IMR-90 (cell line): ENCODE measurements at regions not wholly inside any gene's neighbourhood (a gene's known extent, or its start where the extent isn't known, plus 50 kb on each side); places are given as distances from the start of the nearest gene placed in this dataset.

Experiments used
- ATAC-seq: fragments of 200-7000 bp; cut with Tn5 transposase; 2 replicates; pipeline ENCODE4 v1.9.1; 2020; ENCODE audit warnings: low read depth, mild to moderate bottlenecking, moderate library complexity
- BruUV-seq: library from RNA; stranded (reverse); fragments of 400-500 nt; replicated peaks from 2 replicates; lab custom pipeline; 2021; lab: Mats Ljungman, UMichigan
- CTCF ChIA-PET: fragments of 300-600 bp; formaldehyde crosslinking; extraction: SDS; loops from one replicate; lab custom pipeline; 2021; ENCODE audit warnings: antibody characterized with exemption; lab: Yijun Ruan, JAX
- POLR2A ChIA-PET: fragments of 300-600 bp; sonication (Branson Sonifier 250); formaldehyde crosslinking; loops from one replicate; lab custom pipeline; 2022; ENCODE audit warnings: antibody characterized with exemption; ENCODE audit not compliant: unreplicated experiment; lab: Charles Lee
- DNase-seq: peaks from one replicate; pipeline ENCODE4 v3.0.0; 2013
- H2AFZ ChIP-seq: replicated peaks from 2 replicates; pipeline ENCODE3; 2013; ENCODE audit warnings: low read length, mild to moderate bottlenecking; ENCODE audit not compliant: poor library complexity
- H2AK5ac ChIP-seq: 2 replicates; pipeline ENCODE4 v1.6.1; 2013; ENCODE audit warnings: low read depth, low read length, inconsistent platforms
- H2AK9ac ChIP-seq: replicated peaks from 2 replicates; pipeline ENCODE3; 2013; ENCODE audit warnings: mild to moderate bottlenecking, low read depth, low read length, moderate library complexity; ENCODE audit not compliant: poor library complexity
- H2BK120ac ChIP-seq: 2 replicates; pipeline ENCODE4 v1.6.1; 2013; ENCODE audit warnings: low read depth, low read length, inconsistent platforms
- H2BK15ac ChIP-seq: 3 replicates; pipeline ENCODE4 v1.6.1; 2013; ENCODE audit warnings: low read depth, low read length, inconsistent platforms
- H2BK20ac ChIP-seq: 2 replicates; pipeline ENCODE4 v1.6.1; 2013; ENCODE audit warnings: low read depth, mild to moderate bottlenecking, inconsistent platforms, low read length, moderate library complexity
- H2BK5ac ChIP-seq: 2 replicates; pipeline ENCODE4 v1.6.1; 2013; ENCODE audit warnings: mild to moderate bottlenecking, low read depth, low read length, inconsistent platforms; ENCODE audit not compliant: poor library complexity, severe bottlenecking
- H3K14ac ChIP-seq: replicated peaks from 2 replicates; pipeline ENCODE4 v1.6.1; 2013; ENCODE audit warnings: low read depth, low read length, inconsistent platforms
- H3K18ac ChIP-seq: 2 replicates; pipeline ENCODE4 v1.6.1; 2013; ENCODE audit warnings: low read depth, low read length, control low read depth
- H3K23ac ChIP-seq: 2 replicates; pipeline ENCODE4 v1.6.1; 2013; ENCODE audit warnings: low read depth, low read length, inconsistent platforms
- H3K27ac ChIP-seq: 2 replicates; pipeline ENCODE4 v1.5.1; 2013; ENCODE audit warnings: mild to moderate bottlenecking, control low read depth, low read length; ENCODE audit not compliant: insufficient read depth
- H3K27me3 ChIP-seq: 2 replicates; pipeline ENCODE4 v1.6.1; 2013; ENCODE audit warnings: low read length; ENCODE audit not compliant: control insufficient read depth, insufficient read depth
- H3K36me3 ChIP-seq: 2 replicates; pipeline ENCODE4 v1.6.1; 2013; ENCODE audit warnings: low read length, mixed read lengths; ENCODE audit not compliant: control insufficient read depth, insufficient read depth
- H3K4ac ChIP-seq: 2 replicates; pipeline ENCODE4 v1.6.1; 2013; ENCODE audit warnings: low read depth, low read length, inconsistent platforms
- H3K4me1 ChIP-seq: 2 replicates; pipeline ENCODE4 v1.6.1; 2013; ENCODE audit warnings: low read length, mixed read lengths; ENCODE audit not compliant: control insufficient read depth, insufficient read depth
- H3K4me2 ChIP-seq: 2 replicates; pipeline ENCODE4 v1.6.1; 2013; ENCODE audit warnings: low read depth, mild to moderate bottlenecking, control low read depth, low read length, moderate library complexity
- H3K4me3 ChIP-seq: 2 replicates; pipeline ENCODE4 v1.5.1; 2013; ENCODE audit warnings: low read depth, mild to moderate bottlenecking, control low read depth, low read length, moderate library complexity; ENCODE audit not compliant: insufficient read depth
- H3K56ac ChIP-seq: 2 replicates; pipeline ENCODE4 v1.6.1; 2013; ENCODE audit warnings: low read length, inconsistent platforms; ENCODE audit not compliant: insufficient read depth; ENCODE audit errors: extremely low read depth
- H3K79me1 ChIP-seq, 2 experiments: 2 replicates each; pipeline ENCODE4 v1.6.1; 2013; ENCODE audit warnings: low read length in 2 of 2, inconsistent platforms in 1 of 2, low read depth in 1 of 2
- H3K9ac ChIP-seq: 2 replicates; pipeline ENCODE4 v1.6.1; 2013; ENCODE audit warnings: low read depth, low read length, control low read depth
- H3K9me1 ChIP-seq: 2 replicates; pipeline ENCODE4 v1.6.1; 2013; ENCODE audit warnings: low read length, inconsistent platforms; ENCODE audit not compliant: insufficient read depth
- H3K9me3 ChIP-seq: 2 replicates; pipeline ENCODE4 v1.6.1; 2013; ENCODE audit warnings: low read length; ENCODE audit not compliant: control insufficient read depth, insufficient read depth
- H4K20me1 ChIP-seq: 2 replicates; pipeline ENCODE4 v1.6.1; 2013; ENCODE audit warnings: low read length, inconsistent platforms; ENCODE audit not compliant: insufficient read depth
- H4K5ac ChIP-seq: 2 replicates; pipeline ENCODE4 v1.6.1; 2013; ENCODE audit warnings: mild to moderate bottlenecking, low read depth, low read length, control low read depth
- H4K8ac ChIP-seq, 2 experiments: 2 replicates each; pipeline ENCODE4 v1.6.1; 2013; ENCODE audit warnings: low read depth in 2 of 2, low read length in 2 of 2, control low read depth in 1 of 2, inconsistent platforms in 1 of 2
- H4K91ac ChIP-seq: 2 replicates; pipeline ENCODE4 v1.6.1; 2013; ENCODE audit warnings: low read depth, low read length, inconsistent platforms; ENCODE audit not compliant: insufficient read depth
- BHLHE40 ChIP-seq: fragments of 150-350 bp; IDR thresholded peaks from 2 replicates; pipeline ENCODE4 v1.6.1; 2016; ENCODE audit warnings: mild to moderate bottlenecking, low read depth, low read length
- CEBPB ChIP-seq: IDR thresholded peaks from 2 replicates; pipeline ENCODE4 v1.6.1; 2012; ENCODE audit warnings: low read depth, low read length, improper control_type of control experiment
- ELK1 ChIP-seq: fragments of 150-350 bp; IDR thresholded peaks from 2 replicates; pipeline ENCODE4 v1.6.1; 2016; ENCODE audit warnings: low read depth, mild to moderate bottlenecking, low read length, moderate library complexity, borderline replicate concordance
- FOS ChIP-seq: fragments of 150-350 bp; IDR thresholded peaks from 2 replicates; pipeline ENCODE4 v1.6.1; 2016; ENCODE audit warnings: low read depth, low read length
- MAFK ChIP-seq: IDR thresholded peaks from 2 replicates; pipeline ENCODE4 v1.6.1; 2012; ENCODE audit warnings: low read depth, low read length, improper control_type of control experiment
- MAZ ChIP-seq: IDR thresholded peaks from 2 replicates; pipeline ENCODE4 v1.6.1; 2012; ENCODE audit warnings: low read depth, mild to moderate bottlenecking, low read length, improper control_type of control experiment, moderate library complexity, borderline replicate concordance
- MXI1 ChIP-seq: IDR thresholded peaks from 2 replicates; pipeline ENCODE4 v1.6.1; 2012; ENCODE audit warnings: low read depth, mild to moderate bottlenecking, low read length, moderate library complexity, borderline replicate concordance
- NFE2L2 ChIP-seq: fragments of 150-350 bp; IDR thresholded peaks from 2 replicates; pipeline ENCODE4 v1.6.1; 2016; ENCODE audit warnings: low read depth, mild to moderate bottlenecking, low read length
- POLR2A ChIP-seq: IDR thresholded peaks from 2 replicates; pipeline ENCODE4 v1.6.1; 2012; ENCODE audit warnings: mild to moderate bottlenecking, low read depth, low read length
- RCOR1 ChIP-seq: IDR thresholded peaks from 2 replicates; pipeline ENCODE4 v1.6.1; 2012; ENCODE audit warnings: mild to moderate bottlenecking, low read length, improper control_type of control experiment; ENCODE audit not compliant: insufficient replicate concordance
- RFX5 ChIP-seq: IDR thresholded peaks from 2 replicates; pipeline ENCODE4 v1.8.0; 2012; ENCODE audit warnings: low read depth, mild to moderate bottlenecking, low read length, moderate library complexity
- USF2 ChIP-seq: fragments of 150-350 bp; IDR thresholded peaks from 2 replicates; pipeline ENCODE4 v1.6.1; 2017; ENCODE audit warnings: mild to moderate bottlenecking, antibody characterized with exemption, low read length, low read depth
- WGBS, 2 experiments: methylation state at CpG; one replicate each; pipeline versions ENCODE4 v1.1.5 to v1.1.7; 2013; ENCODE audit warnings: missing lambda C conversion rate in 2 of 2; ENCODE audit not compliant: insufficient read length in 1 of 2; ENCODE audit errors: extremely low coverage in 2 of 2; 5-methylcytosine and 5-hydroxymethylcytosine counted together
- dilution Hi-C: fragments of 300-500 bp; cut with HindIII; formaldehyde crosslinking; loops from one replicate; pipeline ENCODE4 v1.14.3; 2018; ENCODE audit warnings: low sequenced_read_pairs; ENCODE audit not compliant: unreplicated experiment
- in situ Hi-C: fragments of 300-500 bp; cut with MboI; formaldehyde crosslinking; loops from 3 replicates; pipeline ENCODE4 v1.14.3; 2019; ENCODE audit warnings: low sequenced_read_pairs, inconsistent platforms, mixed read lengths
- intact Hi-C: fragments of 100-400 bp; cut with micrococcal nuclease; formaldehyde crosslinking; loops from 2 replicates; pipeline ENCODE4 v1.10.0; 2022

- dilution Hi-C loops (no loop called here), intact Hi-C loops (no loop called here), in situ Hi-C loops (no loop called here)
- Histone ChIP-seq H3K14ac (no peak overlapping the region), H4K20me1 (no peaks in the 10 kb centered on the region), H3K18ac (no peak overlapping the region), H2AFZ (no peak overlapping the region), H3K4me2 (no peak overlapping the region), H2AK5ac (no peak overlapping the region), H3K4me3 (no peak overlapping the region), H3K9me1 (no peaks in the 10 kb centered on the region), H3K36me3 (no peaks in the 10 kb centered on the region), H4K5ac (no peak overlapping the region), H3K27ac (no peak overlapping the region), H4K8ac (no peak overlapping the region), H3K79me1 (no peaks in the 10 kb centered on the region), H4K91ac (no peak overlapping the region), H2BK120ac (no peak overlapping the region), H3K27me3 (no peaks in the 10 kb centered on the region), H2BK5ac (no peak overlapping the region), H2BK15ac (no peak overlapping the region), H3K4ac (no peak overlapping the region), H3K4me1 (no peaks in the 10 kb centered on the region), H3K9ac (no peak overlapping the region), H3K56ac (no peak overlapping the region), H3K23ac (no peak overlapping the region), H2AK9ac (no peak overlapping the region), H2BK20ac (no peak overlapping the region), H3K9me3 (0 out of 2 replicates have a peak, but pooled peaks cover 2% of the 10 kb centered on the region)
- CTCF ChIA-PET: no interaction called here
- WGBS, 2 experiments: no CpG with 5 or more reads among the region's 1 CpG
- BruUV-seq: no TSS peak
- TF ChIP-seq RCOR1: no peak
- no peak for TF ChIP-seq BHLHE40
- TF ChIP-seq MAZ: no peak
- TF ChIP-seq ELK1: no peak
- TF ChIP-seq NFE2L2: no peak
- no peak for TF ChIP-seq USF2
- TF ChIP-seq RFX5: no peak
- no peak for TF ChIP-seq POLR2A
- TF ChIP-seq CEBPB: no peak
- TF ChIP-seq MXI1: no peak
- TF ChIP-seq MAFK: no peak
- TF ChIP-seq FOS: no peak
- no peak for ATAC-seq
- POLR2A ChIA-PET: no interaction called here
- no peak for DNase-seq
These were observed 387.3 kb downstream of the PCDH17 start for GRCh38 chr13:58018865-58019264.
